ENCODE measurements at regions not wholly inside any gene's neighbourhood (a gene's known extent, or its start where the extent isn't known, plus 50 kb on each side); places are given as distances from the start of the nearest gene placed in this dataset.
A peak's percentile ranks its signal among the peaks of the same experiment; 100 is the strongest.

DNA sequence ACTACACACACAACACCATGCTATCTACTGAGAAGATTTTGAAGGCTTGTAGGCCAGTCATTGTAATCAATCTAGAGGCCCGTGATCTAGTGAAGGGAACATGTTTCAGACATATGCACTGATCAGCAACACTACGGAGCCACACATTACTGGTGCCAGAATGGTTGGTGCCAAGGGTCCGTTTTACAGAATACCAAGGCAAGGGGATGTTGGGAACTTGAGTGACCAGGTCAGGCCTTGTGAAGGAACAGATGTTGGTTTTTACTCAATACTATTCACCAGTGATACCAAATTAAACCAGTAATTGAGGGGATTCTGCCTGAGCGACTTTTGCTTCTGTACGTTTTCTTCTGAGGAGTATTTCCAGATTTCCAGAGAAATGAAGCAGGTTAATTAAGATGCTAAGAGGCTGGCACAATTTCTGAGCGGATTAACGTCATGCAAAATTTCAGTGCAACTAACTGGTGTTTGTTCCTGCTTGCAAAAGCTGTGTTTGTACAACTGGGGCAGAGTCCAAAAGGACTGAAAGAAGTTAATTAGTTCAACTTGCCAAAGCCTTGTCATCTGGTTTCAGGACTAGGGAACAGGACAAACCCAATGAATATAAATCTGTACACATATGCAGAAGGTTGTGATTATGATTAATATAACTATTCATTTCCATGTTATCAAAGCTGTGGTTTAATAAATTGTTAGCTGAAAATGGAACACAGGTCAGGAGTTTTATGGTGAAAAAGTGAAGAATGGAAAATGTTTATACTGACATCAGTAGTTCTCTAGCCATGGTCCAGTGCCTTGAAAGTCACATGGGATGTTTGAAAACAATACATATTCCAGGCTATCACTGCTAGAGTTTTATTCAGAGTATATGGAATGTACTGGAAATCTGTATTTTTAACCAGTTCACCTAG, 432.1 kb upstream of the DCC start (continued):
- TF ChIP-seq ZNF609 (CRISPR knock-in tag; IDR thresholded peaks at IDR 0.05; ENCODE audit: borderline replicate concordance): peak; percentile 27; the same call in 1 of the 2 replicates
- TF ChIP-seq AHDC1 (CRISPR knock-in tag; IDR thresholded peaks at IDR 0.05; ENCODE audit: borderline replicate concordance): peak; percentile 94
- peak; percentile 38; the same call in 1 of the 2 replicates for TF ChIP-seq GABPB1 (CRISPR knock-in tag; IDR thresholded peaks at IDR 0.05)
- no peak for TF ChIP-seq EEA1 (CRISPR knock-in tag; IDR thresholded peaks at IDR 0.05; ENCODE audit: borderline replicate concordance)
- no peak for TF ChIP-seq NFRKB (IDR thresholded peaks at IDR 0.05)
- 0 out of 2 replicates have a peak, but pooled peaks have one; percentile 41 for TF ChIP-seq GATAD2A (CRISPR knock-in tag; IDR thresholded peaks at IDR 0.05)
- TF ChIP-seq SOX5 (CRISPR knock-in tag; IDR thresholded peaks at IDR 0.05; ENCODE audit: borderline replicate concordance): peak; percentile 25; the same call in 1 of the 2 replicates
- peak; percentile 18; the same call in 1 of the 2 replicates for TF ChIP-seq NCOA2 (CRISPR knock-in tag; IDR thresholded peaks at IDR 0.05)
- peak; percentile 74 for TF ChIP-seq DPF2 (CRISPR knock-in tag; IDR thresholded peaks at IDR 0.05; ENCODE audit: borderline replicate concordance, low read depth)
- TF ChIP-seq HNF1A (IDR thresholded peaks at IDR 0.05; ENCODE audit: low read depth): no peak
- TF ChIP-seq HNF1A (CRISPR knock-in tag; IDR thresholded peaks at IDR 0.05; ENCODE audit: borderline replicate concordance): no peak
- TF ChIP-seq HMGA1 (CRISPR knock-in tag; conservative IDR thresholded peaks at IDR 0.05): no peak
- TF ChIP-seq PITX1 (CRISPR knock-in tag; IDR thresholded peaks at IDR 0.05): 0 out of 2 replicates have a peak, but pooled peaks have one; percentile 33
- TF ChIP-seq IKZF1 (IDR thresholded peaks at IDR 0.05): no peak

Data from HepG2 (cell line).